GM23338 (cell line): ENCODE measurements at regions not wholly inside any gene's neighbourhood (a gene's known extent, or its start where the extent isn't known, plus 50 kb on each side); places are given as distances from the start of the nearest gene placed in this dataset.

Source experiments
- CREB1 ChIP-seq: fragments of 250-450 bp; sonication (Bioruptor Pico); IDR thresholded peaks from 2 replicates; pipeline ENCODE4 v1.5.0; 2020; ENCODE audit warnings: low read depth, mild to moderate bottlenecking, moderate library complexity
- CTCF ChIP-seq, 2 experiments: fragments of 200-600 bp in 1 of 2; sonication (generic) in 1 of 2; conservative IDR thresholded peaks; 2 replicates each; pipeline versions ENCODE4 v1.5.1 to v1.6.1; 2016 to 2017; ENCODE audit warnings: antibody characterized with exemption in 2 of 2, low read depth in 2 of 2, mild to moderate bottlenecking in 2 of 2, moderate library complexity in 1 of 2
- EZH2 ChIP-seq: fragments of 200-600 bp; sonication (generic); IDR thresholded peaks from one replicate; pipeline ENCODE4 v1.8.0; 2017; ENCODE audit warnings: antibody characterized with exemption, mild to moderate bottlenecking, low read depth; ENCODE audit not compliant: unreplicated experiment
- POLR2AphosphoS5 ChIP-seq: IDR thresholded peaks from 2 replicates; pipeline ENCODE4 v1.6.1; 2016; ENCODE audit warnings: antibody characterized with exemption, low read depth
- REST ChIP-seq: IDR thresholded peaks from one replicate; pipeline ENCODE4 v1.6.1; 2018; ENCODE audit warnings: antibody characterized with exemption; ENCODE audit not compliant: unreplicated experiment

- TF ChIP-seq EZH2 (no peak), CTCF (conservative IDR thresholded peaks at IDR 0.05; ENCODE audit: low read depth in 2 of 2) (no peak), POLR2AphosphoS5 (no peak), CREB1 (CRISPR knock-in tag) (no peak), REST (no peak)
Measured at GRCh38 chr2:8524823-8525222, 157.0 kb upstream of the ID2 start.
